Breast epithelium (tissue), 4 donors: ENCODE measurements at regions not wholly inside any gene's neighbourhood (a gene's known extent, or its start where the extent isn't known, plus 50 kb on each side); places are given as distances from the start of the nearest gene placed in this dataset.

Experiments
- DNase-seq, 2 donors: peaks; one replicate each; pipeline ENCODE4 v3.0.0-alpha.2; 2019; ENCODE audit warnings: low spot score in 2 of 2
- H3K27ac ChIP-seq, 2 donors: fragments of 200-600 bp; sonication (generic) in 1 of 2; one replicate each; pipeline ENCODE4 v1.5.1; 2016 to 2019; ENCODE audit warnings: mild to moderate bottlenecking in 1 of 2
- H3K27me3 ChIP-seq, 2 donors: fragments of 200-600 bp; sonication (generic) in 1 of 2; one replicate each; pipeline versions ENCODE4 v1.5.1 to v1.6.0; 2017 to 2019; ENCODE audit warnings: control low read depth in 1 of 2, mild to moderate bottlenecking in 1 of 2
- H3K36me3 ChIP-seq: fragments of 200-600 bp; one replicate; pipeline ENCODE4 v1.5.1; 2019
- H3K4me1 ChIP-seq, 2 donors: fragments of 200-600 bp; sonication (generic); one replicate each; pipeline ENCODE4 v1.5.1; 2016 to 2019; ENCODE audit warnings: control low read depth in 1 of 2
- H3K4me3 ChIP-seq, 3 donors: fragments of 200-600 bp; sonication (generic); 1 replicate in 2 of 3; 2 replicates in 1 of 3; pipeline ENCODE4 v1.5.1; 2016 to 2019; ENCODE audit warnings: mild to moderate bottlenecking in 3 of 3, moderate library complexity in 2 of 3
- H3K9me3 ChIP-seq, 2 donors: fragments of 200-600 bp; sonication (generic) in 1 of 2; one replicate each; pipeline ENCODE4 v1.5.1; 2016 to 2019; ENCODE audit warnings: control low read depth in 1 of 2
- CTCF ChIP-seq, 3 donors: fragments of 450-650 bp; IDR thresholded peaks; one replicate each; pipeline ENCODE4 v1.5.1; 2016 to 2017; ENCODE audit warnings: antibody characterized with exemption in 3 of 3, mild to moderate bottlenecking in 3 of 3, moderate library complexity in 3 of 3
- POLR2A ChIP-seq: fragments of 450-650 bp; IDR thresholded peaks from one replicate; pipeline ENCODE4 v1.6.1; 2016; ENCODE audit warnings: antibody characterized with exemption, mild to moderate bottlenecking, moderate library complexity
- POLR2AphosphoS5 ChIP-seq, 3 donors: sonication (generic); formaldehyde crosslinking; IDR thresholded peaks; one replicate each; pipeline ENCODE4 v1.6.1; 2017; ENCODE audit warnings: antibody characterized with exemption in 3 of 3
- intact Hi-C: fragments of 100-400 bp; cut with DNase I; formaldehyde crosslinking; loops from one replicate; pipeline ENCODE4 v1.15.1; 2023; ENCODE audit warnings: low total_unique reads

GRCh38 chr4:136650541-136651277 lies 881.6 kb downstream of the PCDH18 start:
- TF ChIP-seq POLR2A, result no peak
- no peak for TF ChIP-seq POLR2AphosphoS5 (IDR thresholded peaks at IDR 0.05)
- TF ChIP-seq CTCF (IDR thresholded peaks at IDR 0.05), result no peak
- H3K4me3 ChIP-seq, result no peak overlapping the region
- DNase-seq, result no peak
- H3K36me3 ChIP-seq, result no peaks in the 10 kb centered on the region
- intact Hi-C loops, result no loop called here
- no peaks in the 10 kb centered on the region for H3K9me3 ChIP-seq
- H3K27ac ChIP-seq, result no peak overlapping the region
- H3K4me1 ChIP-seq, result no peaks in the 10 kb centered on the region
- no peaks in the 10 kb centered on the region for H3K27me3 ChIP-seq

GRCh38 chr4:136644279-136644678 lies 888.0 kb downstream of the PCDH18 start:
- Histone ChIP-seq H3K4me1 (no peaks in the 10 kb centered on the region), H3K4me3 (no peak overlapping the region), H3K9me3 (no peaks in the 10 kb centered on the region), H3K27ac (no peak overlapping the region), H3K36me3 (no peaks in the 10 kb centered on the region), H3K27me3 (no peaks in the 10 kb centered on the region)
- intact Hi-C loops, result no loop called here
- DNase-seq, result no peak
- TF ChIP-seq POLR2A (no peak), CTCF (IDR thresholded peaks at IDR 0.05) (no peak), POLR2AphosphoS5 (IDR thresholded peaks at IDR 0.05) (no peak)

- no peaks in the 10 kb centered on the region for H3K27me3 ChIP-seq
- H3K4me3 ChIP-seq, result no peak overlapping the region
- TF ChIP-seq POLR2AphosphoS5 (IDR thresholded peaks at IDR 0.05) (no peak), CTCF (IDR thresholded peaks at IDR 0.05) (no peak), POLR2A (no peak)
- no peaks in the 10 kb centered on the region for H3K36me3 ChIP-seq
- DNase-seq, result no peak
- no peaks in the 10 kb centered on the region for H3K4me1 ChIP-seq
- intact Hi-C loops, result no loop called here
- no peak overlapping the region for H3K27ac ChIP-seq
- no peaks in the 10 kb centered on the region for H3K9me3 ChIP-seq
Measured at GRCh38 chr4:136643416-136643815, 888.9 kb downstream of the PCDH18 start.

- no peak for DNase-seq
- intact Hi-C loops, result no loop called here
- Histone ChIP-seq H3K27ac (no peak overlapping the region), H3K36me3 (no peaks in the 10 kb centered on the region), H3K9me3 (no peaks in the 10 kb centered on the region), H3K4me3 (no peak overlapping the region), H3K4me1 (no peaks in the 10 kb centered on the region), H3K27me3 (no peaks in the 10 kb centered on the region)
- no peak for TF ChIP-seq CTCF (IDR thresholded peaks at IDR 0.05)
- no peak for TF ChIP-seq POLR2A
- TF ChIP-seq POLR2AphosphoS5 (IDR thresholded peaks at IDR 0.05), result no peak
Measured at GRCh38 chr4:136637071-136637777, 895.1 kb downstream of the PCDH18 start.

GRCh38 chr4:136636155-136636554 lies 896.1 kb downstream of the PCDH18 start:
- TF ChIP-seq POLR2A (no peak), CTCF (IDR thresholded peaks at IDR 0.05) (no peak), POLR2AphosphoS5 (IDR thresholded peaks at IDR 0.05) (no peak)
- intact Hi-C loops, result no loop called here
- H3K27ac ChIP-seq, result no peak overlapping the region

More at GRCh38 chr4:136636155-136636554, 896.1 kb downstream of the PCDH18 start:
- Histone ChIP-seq H3K4me3 (no peak overlapping the region), H3K9me3 (no peaks in the 10 kb centered on the region), H3K4me1 (no peaks in the 10 kb centered on the region), H3K36me3 (no peaks in the 10 kb centered on the region), H3K27me3 (no peaks in the 10 kb centered on the region)
- DNase-seq, result no peak
